GM03348 (cell line): ENCODE measurements at regions not wholly inside any gene's neighbourhood (a gene's known extent, or its start where the extent isn't known, plus 50 kb on each side); places are given as distances from the start of the nearest gene placed in this dataset.

Source experiments
- DNase-seq: peaks from one replicate; pipeline ENCODE4 v3.0.0; 2012; ENCODE audit warnings: low spot score

DNA sequence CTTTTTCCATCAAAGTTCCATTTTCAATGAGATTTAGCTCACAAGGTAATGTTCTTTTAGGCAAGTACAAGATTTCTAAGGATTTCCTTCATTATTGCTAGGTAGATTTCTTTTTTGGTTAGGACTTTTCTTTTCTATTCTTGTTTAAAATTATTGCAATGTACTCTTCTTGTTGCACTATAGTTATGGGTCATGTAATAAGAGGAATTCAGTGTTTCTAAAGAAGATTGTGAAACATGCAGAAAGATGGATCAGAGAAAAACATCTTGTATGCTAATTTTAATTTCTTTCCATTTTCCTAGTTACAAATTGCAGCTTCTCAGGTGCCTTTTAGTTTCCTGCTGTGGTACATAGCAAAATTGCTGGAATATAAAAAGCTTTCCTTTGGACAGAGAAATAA is 56.1 kb downstream of the BTG1 start:
- DNase-seq: no peak

DNA sequence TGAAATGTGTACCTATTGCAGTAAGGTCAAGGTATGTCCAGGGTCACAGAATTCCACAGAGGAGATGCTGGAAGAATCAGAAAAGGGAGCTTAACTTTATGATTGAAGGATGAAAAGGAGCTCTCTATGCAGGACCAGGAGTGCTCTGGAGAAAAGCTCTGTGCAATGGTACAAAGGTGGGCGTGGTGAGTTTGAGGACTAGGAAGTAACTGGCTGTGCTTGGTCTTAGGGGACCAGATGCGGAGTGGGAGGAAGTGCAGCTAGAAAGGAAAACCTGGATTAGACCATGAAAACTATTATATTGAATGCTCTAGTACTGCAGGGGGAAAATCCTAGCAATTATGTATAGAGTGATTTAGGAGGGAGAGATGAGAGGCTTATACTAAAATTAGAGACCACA is 56.8 kb downstream of the BTG1 start:
- no peak for DNase-seq

DNA sequence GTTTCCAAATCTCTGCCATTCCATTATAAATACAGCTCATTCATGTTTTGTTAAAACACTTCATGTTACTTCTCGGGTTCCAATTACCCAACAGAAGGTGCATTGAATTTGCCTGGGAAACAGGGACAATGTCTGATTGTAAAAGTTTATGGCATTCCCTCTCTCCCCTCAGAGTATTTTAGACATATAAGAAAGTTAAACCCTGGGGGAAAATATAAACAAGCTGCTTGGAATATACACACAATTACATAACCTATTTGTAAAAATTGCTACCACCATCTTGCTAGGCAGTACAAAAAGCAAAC is 60.0 kb downstream of the BTG1 start:
- no peak for DNase-seq

DNA sequence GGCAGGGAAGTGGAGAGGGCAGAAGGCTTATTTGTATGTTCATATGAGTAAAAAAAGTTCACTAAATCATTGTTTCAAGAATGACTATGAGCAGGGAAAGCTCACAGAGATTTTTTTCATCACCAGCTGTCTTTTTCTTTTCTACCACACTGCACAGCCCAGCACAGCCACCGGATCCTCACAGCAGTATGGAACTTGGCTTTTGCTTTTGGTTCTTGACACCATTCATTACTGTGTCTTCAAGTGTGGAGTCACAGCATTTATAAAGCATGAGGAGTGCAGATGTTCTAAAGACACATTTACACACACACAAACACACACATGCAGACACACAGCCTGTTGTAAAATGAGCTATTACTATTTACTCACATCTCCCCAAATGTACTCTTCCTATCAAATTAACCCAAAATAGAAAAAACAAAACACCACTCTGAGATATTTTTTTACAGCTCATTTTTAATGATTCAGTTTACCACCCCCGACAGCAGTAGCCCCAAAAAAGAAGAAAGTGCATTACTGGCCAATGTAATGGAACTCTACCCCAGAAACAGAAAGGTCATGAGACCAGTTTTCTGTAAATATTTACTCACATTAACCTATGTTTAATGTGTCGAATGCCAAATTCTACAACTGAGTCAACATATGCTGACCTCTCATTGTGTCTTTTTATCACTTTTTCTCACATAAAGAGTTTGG is 60.5 kb downstream of the BTG1 start:
- no peak for DNase-seq

DNA sequence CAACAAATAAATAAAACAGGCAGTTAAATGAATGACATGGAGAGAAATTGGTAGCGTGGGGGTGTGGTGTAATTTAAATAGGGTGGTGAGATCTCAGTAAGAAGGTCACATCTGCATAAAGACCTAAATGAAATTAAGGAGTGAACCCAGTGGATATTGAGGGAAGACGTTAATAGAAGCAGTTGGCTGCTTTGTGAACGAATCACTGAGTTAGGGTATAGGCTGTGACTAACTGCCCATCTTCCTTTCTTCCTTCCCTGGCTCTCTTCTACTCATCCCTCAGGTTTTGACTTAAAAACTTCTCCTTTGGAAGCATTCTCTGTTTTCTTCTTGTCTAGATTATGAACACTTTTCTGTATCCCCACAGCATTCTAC is 64.7 kb downstream of the BTG1 start:
- DNase-seq: no peak

DNA sequence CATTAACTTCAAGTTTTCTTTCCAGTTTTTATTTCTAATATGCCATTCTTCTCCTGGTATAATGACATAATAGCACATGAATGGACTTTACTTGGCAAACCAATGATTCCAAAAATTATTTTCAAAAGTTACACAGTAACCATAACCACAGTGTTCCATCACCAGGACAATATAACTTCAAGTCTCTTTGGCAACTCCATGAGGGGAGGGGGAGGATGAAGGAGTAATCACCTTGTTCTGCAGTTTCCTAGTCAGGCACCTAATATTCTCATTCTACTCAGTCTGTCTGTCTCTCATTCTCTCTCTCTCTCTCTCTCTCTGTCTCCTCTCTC is 66.6 kb downstream of the BTG1 start:
- no peak for DNase-seq

DNA sequence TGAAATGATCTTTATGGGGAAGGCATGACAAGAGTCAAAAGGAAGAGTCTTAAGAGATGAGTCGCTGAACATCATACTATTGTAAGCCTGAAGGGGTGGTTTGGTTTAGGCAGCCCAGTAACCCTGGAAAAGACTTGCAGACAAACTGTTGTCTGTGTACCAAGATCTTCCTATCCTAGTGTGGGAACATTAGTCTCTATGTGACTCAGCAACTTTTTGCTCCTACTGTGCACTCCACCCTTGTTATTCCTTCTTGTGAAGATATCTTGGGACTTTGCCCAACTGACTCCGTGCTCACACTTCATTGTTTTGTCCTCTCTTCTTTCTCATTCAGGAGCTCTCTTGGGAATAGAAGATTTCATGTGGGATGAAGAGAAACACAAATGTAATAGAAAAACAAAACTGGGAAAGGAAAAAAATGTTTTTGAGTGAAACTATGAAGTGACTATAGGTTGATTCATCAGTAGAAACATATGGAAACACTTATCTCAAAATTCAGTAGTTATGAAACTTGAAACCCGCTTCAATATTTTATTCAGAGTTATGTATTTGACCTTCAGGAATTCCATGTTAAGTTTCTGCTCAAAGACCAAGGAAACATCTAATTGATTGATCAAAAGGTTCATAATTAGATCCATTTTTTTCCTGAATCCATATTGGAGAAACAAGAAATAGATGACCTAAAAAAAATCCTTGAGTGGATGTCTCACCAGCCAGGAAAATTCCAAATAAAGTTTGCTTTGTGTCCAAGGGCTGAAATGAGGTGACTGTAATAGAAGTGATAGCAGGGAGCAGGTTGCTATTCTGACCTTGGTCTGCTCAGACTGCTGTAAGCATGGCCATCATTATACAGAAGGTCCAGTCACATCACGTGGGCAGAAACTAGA is 67.2 kb downstream of the BTG1 start:
- peak; percentile 73 for DNase-seq

DNA sequence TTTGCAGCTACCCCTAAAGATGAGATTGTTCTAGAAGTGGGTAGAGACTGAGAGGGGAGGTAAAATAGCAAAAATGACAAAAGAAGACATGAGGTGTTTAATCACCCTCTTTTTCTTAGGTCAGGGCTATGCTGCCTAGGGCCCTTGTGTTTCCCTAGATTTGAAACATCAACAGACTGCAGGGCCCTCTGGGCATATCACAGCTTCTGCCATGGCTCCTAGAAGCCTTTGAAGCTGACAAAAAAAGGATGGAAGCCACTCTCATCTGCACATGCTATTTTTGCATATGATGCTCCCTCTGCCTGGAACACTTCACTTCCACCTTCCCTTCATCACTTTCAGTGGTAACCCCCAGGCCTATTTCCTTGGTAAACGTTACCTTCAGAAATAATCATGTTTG is 68.1 kb downstream of the BTG1 start:
- no peak for DNase-seq

DNA sequence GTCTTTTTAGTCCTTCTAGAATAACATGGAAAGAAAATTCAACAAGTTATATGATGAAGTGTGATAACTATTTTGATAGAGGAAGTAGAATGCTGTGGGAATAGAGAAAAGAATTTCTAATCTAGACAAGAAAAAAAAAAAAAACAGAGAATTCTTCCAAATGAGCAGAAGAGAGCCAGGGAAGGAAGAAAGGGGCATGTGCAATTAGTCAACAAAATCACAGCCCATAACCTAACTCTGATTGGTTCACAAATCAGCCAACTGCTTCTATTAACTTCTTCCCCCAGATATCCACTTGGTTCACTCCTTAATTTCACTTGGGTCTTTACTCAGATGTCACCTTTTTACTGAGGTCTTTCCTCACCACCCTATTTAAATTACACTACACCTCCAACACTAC is 69.5 kb downstream of the BTG1 start:
- no peak for DNase-seq

DNA sequence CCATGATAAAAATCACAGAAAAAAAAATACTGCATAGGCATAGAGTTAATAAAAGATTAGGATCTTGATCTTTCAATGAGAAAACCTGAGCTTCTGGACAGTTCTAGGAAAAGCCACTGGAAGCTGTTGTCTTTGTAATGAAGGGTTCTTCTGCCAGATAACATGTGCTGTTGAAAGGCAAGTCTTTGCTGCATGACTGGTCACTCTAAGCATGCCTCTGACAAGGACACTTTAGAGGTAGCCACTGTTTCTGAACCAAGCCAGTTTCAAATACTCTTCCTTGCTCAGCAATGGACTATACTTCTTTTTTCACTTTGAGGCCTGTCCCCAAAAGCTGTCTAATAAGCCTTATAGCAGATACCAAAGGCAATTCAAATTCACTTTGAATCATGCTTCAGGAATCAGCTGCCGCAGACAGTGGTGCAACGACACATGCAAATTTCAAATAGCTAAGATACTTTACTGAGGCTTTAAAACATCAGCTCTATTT is 70.2 kb downstream of the BTG1 start:
- DNase-seq: peak; percentile 60

DNA sequence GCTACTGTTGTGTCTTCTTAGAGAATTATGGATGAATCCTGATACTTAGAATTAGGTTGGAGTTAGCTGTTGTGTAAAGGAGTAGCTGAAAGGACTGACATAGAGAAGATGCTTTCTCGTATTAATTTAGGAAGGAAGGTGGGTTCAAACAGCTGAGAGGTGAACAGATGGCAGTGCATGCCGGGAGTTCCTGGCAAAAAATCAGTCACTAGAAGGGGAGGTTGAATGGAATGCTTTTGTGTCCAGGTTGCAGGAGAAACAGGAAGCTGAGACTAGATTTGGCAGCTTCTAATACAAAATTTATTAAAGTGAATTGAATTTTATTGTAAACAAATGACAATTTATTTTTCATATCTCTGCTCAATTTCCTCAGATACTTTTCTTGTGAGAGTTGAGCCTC is 70.8 kb downstream of the BTG1 start:
- no peak for DNase-seq

DNA sequence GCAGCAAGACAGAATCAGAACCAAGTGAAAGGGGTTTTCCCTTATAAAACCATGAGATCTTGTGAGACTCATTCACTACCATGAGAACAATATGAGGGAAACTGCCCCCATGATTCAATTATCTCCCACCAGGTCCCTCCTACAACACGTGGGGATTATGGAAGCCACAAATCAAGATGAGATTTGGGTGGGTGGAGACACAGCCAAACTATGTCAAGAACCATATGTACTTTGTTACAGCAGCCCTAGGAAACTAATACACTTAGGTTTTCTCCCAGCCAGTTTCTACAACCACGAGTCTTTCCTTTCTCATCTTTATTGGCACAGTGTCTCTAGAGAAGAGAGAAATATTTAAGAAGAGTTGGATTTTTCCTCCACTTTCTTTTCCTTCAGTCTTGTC is 72.6 kb downstream of the BTG1 start:
- DNase-seq: no peak

DNA sequence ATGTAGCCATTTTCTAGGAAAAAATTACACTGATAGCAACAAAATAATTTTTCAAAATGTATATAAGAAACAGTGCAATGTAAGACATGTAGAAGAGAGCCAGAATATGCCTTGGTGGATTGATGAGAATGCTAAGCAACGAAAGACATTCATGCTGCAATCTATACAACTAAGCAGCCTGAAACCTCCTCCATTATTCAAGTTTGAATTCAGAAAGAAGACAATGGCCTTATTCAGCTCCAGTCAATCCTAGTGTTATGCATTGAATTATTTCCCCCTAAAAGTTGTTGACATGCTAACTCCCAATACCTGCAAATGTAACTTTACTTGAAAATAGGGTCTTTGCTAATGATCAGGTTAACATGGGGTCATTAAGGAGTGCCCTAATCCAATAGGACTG is 73.5 kb downstream of the BTG1 start:
- no peak for DNase-seq

DNA sequence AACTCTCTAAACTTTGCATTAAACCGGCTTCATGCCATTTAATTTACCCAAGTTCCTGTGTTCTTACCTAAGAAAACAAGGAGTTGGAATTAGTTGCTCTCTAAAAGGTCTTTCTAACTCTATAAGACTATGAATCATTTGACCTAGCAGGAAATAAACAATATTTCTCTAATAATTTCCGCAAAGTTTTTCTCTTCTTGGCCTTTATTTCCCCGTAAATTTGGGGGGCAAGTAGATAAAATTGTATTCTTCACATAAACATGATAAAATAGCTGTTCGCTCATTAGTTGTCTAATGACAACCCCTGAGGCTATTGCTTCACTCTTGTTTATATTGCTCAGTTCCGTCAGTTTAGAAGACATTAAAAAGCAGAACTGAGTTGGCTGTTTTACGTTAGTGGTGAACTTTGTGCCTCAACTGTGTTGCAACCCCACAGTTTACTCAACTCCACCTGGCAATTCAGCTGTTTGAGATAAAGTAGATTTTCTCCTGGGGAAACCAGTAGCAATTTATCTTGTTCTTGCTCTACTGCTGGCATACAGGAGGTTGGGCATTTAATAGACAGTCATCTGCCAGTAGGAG is 74.7 kb downstream of the BTG1 start:
- DNase-seq: no peak

DNA sequence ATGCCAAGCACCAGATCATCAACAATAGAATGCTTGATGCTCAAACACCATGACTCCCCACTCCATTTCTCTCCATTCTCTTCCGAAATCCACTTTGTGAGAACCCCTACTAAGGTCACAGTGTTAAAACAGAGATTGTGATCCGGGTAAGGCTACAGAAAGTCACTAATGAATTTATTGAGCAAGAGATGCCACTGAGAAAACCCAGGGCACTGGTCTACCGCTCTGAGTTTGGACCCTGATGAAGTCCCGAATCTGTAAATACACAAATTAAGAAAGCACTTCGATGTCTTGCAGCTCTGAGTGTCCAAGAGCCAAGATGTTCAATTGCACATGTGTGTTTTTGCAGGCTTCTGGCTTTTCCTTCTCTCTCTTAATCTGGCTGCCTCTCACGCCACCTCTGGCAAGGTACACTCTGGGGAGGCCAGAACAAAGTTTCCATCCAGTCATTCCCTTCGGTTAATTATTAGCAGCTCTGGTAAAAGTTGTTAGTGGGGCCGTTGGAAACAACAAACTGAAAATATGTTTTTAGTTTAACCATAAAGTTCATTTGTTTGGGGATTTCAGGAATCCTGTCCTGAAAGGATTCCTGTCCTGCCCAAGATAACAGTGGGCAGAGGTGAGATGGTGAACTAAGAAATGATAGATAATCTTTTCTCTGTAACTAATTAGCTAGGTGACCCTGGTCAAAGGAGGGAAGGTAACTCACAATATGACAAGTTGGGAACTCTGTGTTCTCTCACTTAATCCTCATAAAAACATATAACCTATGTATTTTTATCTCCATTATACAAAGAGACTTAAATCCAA is 75.4 kb downstream of the BTG1 start:
- no peak for DNase-seq

DNA sequence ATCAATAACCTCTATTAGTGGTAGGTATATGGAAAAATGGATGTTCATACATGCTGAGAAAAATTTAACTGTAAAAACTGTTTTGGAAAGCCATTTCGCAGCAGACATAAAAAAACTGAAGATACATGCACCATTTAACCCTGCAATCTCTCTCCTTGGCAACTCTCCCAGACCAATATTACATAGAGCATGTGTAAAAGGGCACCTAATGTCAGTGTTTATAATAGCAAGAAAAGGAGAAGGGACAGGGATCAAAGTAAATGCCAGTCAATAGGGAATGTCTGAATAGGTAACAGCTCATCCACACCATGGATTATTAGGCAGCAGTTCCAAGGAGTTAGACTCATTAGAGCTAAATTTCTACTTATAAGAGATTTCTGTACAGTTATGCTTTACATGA is 77.2 kb downstream of the BTG1 start:
- DNase-seq: no peak

DNA sequence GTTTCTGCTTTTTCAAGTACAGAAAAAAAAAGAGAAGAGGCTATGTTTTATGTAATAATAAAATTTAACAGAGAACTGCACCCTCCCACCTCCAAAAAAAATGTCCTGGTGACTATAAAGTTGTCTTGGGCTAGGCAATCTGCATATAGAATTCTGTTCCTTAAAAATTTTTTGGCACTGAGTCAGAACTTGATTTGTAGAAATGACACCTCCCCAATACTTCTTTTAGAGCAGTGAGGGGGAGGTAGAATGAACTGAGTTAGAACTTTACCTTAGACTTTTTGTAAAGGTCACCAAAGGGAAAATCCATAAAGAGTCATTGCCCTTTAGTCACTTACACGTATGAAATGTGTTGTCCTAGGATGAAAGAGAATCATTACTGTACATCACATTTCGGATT is 80.0 kb downstream of the BTG1 start:
- no peak for DNase-seq

DNA sequence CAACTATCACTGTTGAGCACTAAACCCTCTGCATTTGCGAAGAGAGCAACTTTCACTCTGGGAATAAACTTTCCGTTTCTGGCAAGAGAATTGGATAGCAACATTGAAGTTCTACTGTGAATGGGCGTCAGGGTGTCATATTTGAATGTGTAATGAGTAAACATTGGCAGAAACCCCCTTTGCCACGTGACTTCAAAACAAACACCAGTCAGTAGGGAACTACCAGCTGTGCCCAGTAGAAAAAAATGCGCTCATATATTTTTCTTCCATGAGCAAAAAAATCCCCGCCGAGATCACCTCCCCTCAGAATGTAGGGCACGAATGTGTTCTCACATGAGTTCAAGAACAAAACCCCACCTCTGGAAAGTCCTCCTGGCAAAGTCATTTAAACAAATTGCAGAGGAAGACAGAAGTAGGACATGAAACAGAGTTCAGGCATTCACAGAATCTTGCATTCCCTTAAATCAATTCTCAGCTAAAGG is 80.6 kb downstream of the BTG1 start:
- no peak for DNase-seq

DNA sequence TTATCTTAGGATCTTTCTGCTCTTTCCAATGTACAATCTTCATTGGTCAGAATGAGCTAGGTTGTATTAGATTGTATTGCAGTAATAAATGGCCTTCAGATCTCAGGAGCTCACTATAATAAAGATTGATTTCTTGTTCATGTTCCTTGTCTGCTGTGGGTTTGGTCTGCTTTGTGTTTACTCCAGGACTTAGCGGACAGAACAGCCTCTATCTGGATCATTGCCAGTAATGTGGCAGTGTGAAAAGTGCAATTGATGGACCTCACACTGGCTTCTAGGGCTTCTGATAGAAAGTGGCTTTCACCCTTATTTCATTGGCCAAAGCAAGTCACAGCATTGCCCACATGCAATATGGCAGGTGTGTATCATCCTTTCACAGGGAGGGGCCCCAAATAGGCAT is 81.2 kb downstream of the BTG1 start:
- DNase-seq: no peak

DNA sequence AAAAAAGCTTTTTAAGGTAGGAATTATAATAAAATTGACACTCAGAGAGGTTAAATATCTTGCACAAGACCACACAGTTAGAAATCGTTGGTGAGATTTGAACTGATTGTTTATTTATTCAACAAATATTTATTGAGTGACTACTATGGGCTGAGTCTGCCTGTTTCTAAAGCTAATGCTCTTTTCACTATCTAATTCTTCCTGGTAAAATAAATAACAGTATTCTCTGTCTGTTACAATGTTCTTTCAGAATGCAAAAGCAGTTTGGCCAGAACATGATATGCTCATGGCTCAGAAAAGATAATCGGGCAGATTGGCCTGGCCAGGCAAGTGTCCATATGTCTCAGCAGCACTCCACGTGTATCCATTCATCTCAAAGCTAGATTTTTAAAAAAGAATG is 82.0 kb downstream of the BTG1 start:
- no peak for DNase-seq

DNA sequence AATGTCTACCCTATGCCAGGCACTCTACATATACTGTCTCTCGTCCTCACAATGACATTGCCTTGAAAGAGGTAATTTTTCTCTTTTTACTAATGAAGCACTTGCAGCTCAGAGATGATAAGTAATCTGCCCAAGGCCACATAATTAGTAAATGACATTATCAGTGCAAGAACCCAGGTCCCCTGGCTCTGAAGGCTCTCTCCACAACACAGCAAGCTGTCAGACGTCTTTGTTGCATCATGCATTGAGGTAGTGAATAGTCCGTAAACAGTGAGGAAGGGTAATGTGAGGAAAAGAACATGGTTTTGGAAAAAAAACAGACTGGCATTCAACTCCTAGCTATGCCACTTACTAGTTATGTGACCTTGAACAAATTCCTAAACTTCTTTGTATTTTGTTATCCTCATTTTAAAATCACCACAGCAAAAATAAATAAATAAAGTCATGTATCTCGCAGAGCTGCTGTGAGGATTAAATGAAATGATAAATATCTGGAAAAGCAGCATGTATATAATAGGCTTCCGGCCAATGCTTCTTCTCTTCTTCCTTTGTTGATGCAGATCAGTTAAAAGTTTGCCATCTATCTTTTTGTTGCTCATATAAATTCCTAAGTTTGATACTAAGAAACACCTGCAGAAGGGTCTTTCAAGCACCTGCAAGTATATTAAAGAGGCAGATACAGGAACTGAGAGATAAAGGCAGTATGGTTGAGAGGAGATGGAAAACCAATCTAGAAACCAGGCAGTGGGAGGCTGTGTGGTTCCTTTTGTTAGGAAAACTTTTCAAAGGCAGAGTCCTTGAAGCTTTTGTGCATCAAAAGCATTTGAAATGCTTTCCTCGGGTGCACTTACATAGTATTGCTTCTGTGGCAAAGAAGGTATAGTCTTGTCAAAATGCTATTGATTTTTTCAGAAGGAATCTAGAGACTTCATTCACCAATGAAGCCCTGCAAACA is 82.8 kb downstream of the BTG1 start:
- no peak for DNase-seq
